Fibroblast of the aortic adventitia (primary cell): ENCODE measurements at regions not wholly inside any gene's neighbourhood (a gene's known extent, or its start where the extent isn't known, plus 50 kb on each side); places are given as distances from the start of the nearest gene placed in this dataset.

ENCODE experiments used
- DNase-seq: peaks from one replicate; pipeline ENCODE4 v3.0.0-alpha.2; 2010; ENCODE audit warnings: low read depth
- H3K4me3 ChIP-seq: 2 replicates; pipeline ENCODE4 v1.5.1; 2011; ENCODE audit warnings: low read depth, mild to moderate bottlenecking, control low read depth, low read length, moderate library complexity
- CTCF ChIP-seq: IDR thresholded peaks from 2 replicates; pipeline ENCODE4 v1.5.1; 2011; ENCODE audit warnings: mild to moderate bottlenecking, low read length, control low read depth, inconsistent platforms; ENCODE audit not compliant: insufficient read depth

- no peak overlapping the region for H3K4me3 ChIP-seq
- DNase-seq, result no peak
- TF ChIP-seq CTCF, result no peak
Measured at GRCh38 chr14:42606839-42607238, 1000.2 kb downstream of the LRFN5 start.

DNA sequence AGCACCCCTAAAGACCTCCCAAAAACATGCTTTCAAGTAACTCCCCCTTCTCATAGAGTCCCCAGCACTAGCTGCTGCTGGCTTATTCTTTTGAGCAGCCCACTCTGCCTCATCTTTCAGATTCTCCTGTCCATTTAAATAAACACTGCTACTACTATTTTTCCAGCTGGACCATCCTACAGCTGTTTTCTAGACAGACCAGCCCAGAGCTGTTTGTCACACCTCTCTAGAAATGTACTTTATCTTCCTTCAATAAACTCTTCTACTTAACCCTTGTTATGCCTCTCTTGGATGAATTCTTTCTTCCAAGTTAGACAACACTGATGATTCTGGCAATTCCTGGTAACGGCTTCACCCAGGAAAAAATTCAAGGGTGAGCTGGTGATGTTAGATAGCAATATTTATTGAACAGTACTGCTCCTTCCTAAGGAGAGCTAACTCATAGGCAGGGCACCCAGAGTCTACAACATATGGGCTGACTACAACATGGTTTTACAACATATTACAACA is 995.7 kb downstream of the LRFN5 start:
- DNase-seq, result no peak
- TF ChIP-seq CTCF, result no peak

GRCh38 chr14:42572032-42572431 is 965.4 kb downstream of the LRFN5 start:
- no peak overlapping the region for H3K4me3 ChIP-seq
- no peak for DNase-seq
- TF ChIP-seq CTCF, result no peak

More for the DNA sequence above, 995.7 kb downstream of the LRFN5 start:
- no peak overlapping the region for H3K4me3 ChIP-seq

GRCh38 chr14:42569227-42569626 is 962.6 kb downstream of the LRFN5 start:
- TF ChIP-seq CTCF, result no peak
- no peak for DNase-seq
- H3K4me3 ChIP-seq, result no peak overlapping the region

DNA sequence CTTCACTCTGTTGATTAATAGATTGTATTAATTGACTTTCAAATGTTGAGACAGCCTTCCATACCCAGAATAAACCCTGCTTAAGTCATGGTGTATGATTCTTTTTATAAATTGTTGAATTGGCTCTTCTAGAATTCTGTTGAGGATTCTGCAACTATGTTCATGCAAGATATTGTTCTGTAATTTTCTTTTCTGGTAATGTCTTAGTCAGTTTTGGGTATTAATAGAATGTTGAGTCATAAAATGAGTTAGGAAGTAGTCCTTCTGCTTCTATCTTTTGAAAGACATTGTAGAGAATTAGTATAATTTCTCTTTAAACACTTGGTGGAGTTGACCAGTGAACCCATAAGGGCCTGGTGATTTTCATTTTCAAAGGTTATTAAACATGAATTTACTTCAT is 958.9 kb downstream of the LRFN5 start:
- no peak overlapping the region for H3K4me3 ChIP-seq
- no peak for TF ChIP-seq CTCF
- no peak for DNase-seq

GRCh38 chr14:42563313-42563712 is 956.6 kb downstream of the LRFN5 start:
- no peak for TF ChIP-seq CTCF

GRCh38 chr14:42556551-42556950 is 949.9 kb downstream of the LRFN5 start:
- DNase-seq, result peak; percentile 4
- no peak for TF ChIP-seq CTCF
- H3K4me3 ChIP-seq, result no peak overlapping the region

More at GRCh38 chr14:42563313-42563712, 956.6 kb downstream of the LRFN5 start:
- no peak for DNase-seq
- H3K4me3 ChIP-seq, result no peak overlapping the region
